ENCODE measurements at regions not wholly inside any gene's neighbourhood (a gene's known extent, or its start where the extent isn't known, plus 50 kb on each side); places are given as distances from the start of the nearest gene placed in this dataset.

- no peak overlapping the region for H3K27ac ChIP-seq
- H3K27me3 ChIP-seq: peaks cover 52% of the 10 kb centered on the region
- no peak overlapping the region for H3K4me3 ChIP-seq
- 50% methylated on average over 5 of the region's 17 CpGs for WGBS
- no peaks in the 10 kb centered on the region for H3K4me1 ChIP-seq
- no peaks in the 10 kb centered on the region for H3K36me3 ChIP-seq
- H3K9me3 ChIP-seq: no peaks in the 10 kb centered on the region
- peak in 1 of 2 donors; percentile 41 for DNase-seq (ENCODE audit: low spot score in 2 of 2)
- TF ChIP-seq CTCF (IDR thresholded peaks at IDR 0.05): no peak
- no peak for TF ChIP-seq EP300 (IDR thresholded peaks at IDR 0.05)
- no peak for TF ChIP-seq POLR2AphosphoS5 (IDR thresholded peaks at IDR 0.05)
- no peak for TF ChIP-seq POLR2A (IDR thresholded peaks at IDR 0.05)
Observed at GRCh38 chr9:93818827-93819472, 136.2 kb downstream of the BARX1 start.

- Histone ChIP-seq H3K27ac (no peak overlapping the region), H3K9me3 (no peaks in the 10 kb centered on the region), H3K36me3 (no peaks in the 10 kb centered on the region), H3K4me3 (no peak overlapping the region), H3K4me1 (no peaks in the 10 kb centered on the region), H3K27me3 (peaks cover 56% of the 10 kb centered on the region)
- DNase-seq (ENCODE audit: low spot score in 2 of 2): no peak
- TF ChIP-seq EP300 (IDR thresholded peaks at IDR 0.05): no peak
- TF ChIP-seq CTCF (IDR thresholded peaks at IDR 0.05): no peak
- TF ChIP-seq POLR2A (IDR thresholded peaks at IDR 0.05): no peak
- no peak for TF ChIP-seq POLR2AphosphoS5 (IDR thresholded peaks at IDR 0.05)
Observed at GRCh38 chr9:93818237-93818636, 136.9 kb downstream of the BARX1 start.

- DNase-seq (ENCODE audit: low spot score in 2 of 2): no peak
- Histone ChIP-seq H3K9me3 (no peaks in the 10 kb centered on the region), H3K27me3 (peaks cover 57% of the 10 kb centered on the region), H3K4me1 (no peaks in the 10 kb centered on the region), H3K27ac (no peak overlapping the region), H3K36me3 (no peaks in the 10 kb centered on the region), H3K4me3 (no peak overlapping the region)
- no peak for TF ChIP-seq CTCF (IDR thresholded peaks at IDR 0.05)
- TF ChIP-seq EP300 (IDR thresholded peaks at IDR 0.05): no peak
- TF ChIP-seq POLR2A (IDR thresholded peaks at IDR 0.05): no peak
- no peak for TF ChIP-seq POLR2AphosphoS5 (IDR thresholded peaks at IDR 0.05)
- 82% methylated on average over 5 of the region's 5 CpGs for WGBS
Observed at GRCh38 chr9:93815677-93816076, 139.5 kb downstream of the BARX1 start.

- 75% methylated on average over 4 of the region's 4 CpGs for WGBS
- peak in 1 of 2 donors; percentile 30 for DNase-seq (ENCODE audit: low spot score in 2 of 2)
- H3K4me3 ChIP-seq: no peak overlapping the region
- no peaks in the 10 kb centered on the region for H3K36me3 ChIP-seq
- no peaks in the 10 kb centered on the region for H3K9me3 ChIP-seq
- H3K4me1 ChIP-seq: no peaks in the 10 kb centered on the region
- no peak for TF ChIP-seq POLR2A (IDR thresholded peaks at IDR 0.05)
- TF ChIP-seq EP300 (IDR thresholded peaks at IDR 0.05): no peak
- no peak for TF ChIP-seq POLR2AphosphoS5 (IDR thresholded peaks at IDR 0.05)
- TF ChIP-seq CTCF (IDR thresholded peaks at IDR 0.05): no peak
- no peak overlapping the region for H3K27ac ChIP-seq
- H3K27me3 ChIP-seq: peaks cover 53% of the 10 kb centered on the region
Observed at GRCh38 chr9:93815135-93815534, 140.0 kb downstream of the BARX1 start.

- Histone ChIP-seq H3K4me3 (no peak overlapping the region), H3K36me3 (no peaks in the 10 kb centered on the region), H3K9me3 (no peaks in the 10 kb centered on the region), H3K27ac (no peak overlapping the region), H3K4me1 (no peaks in the 10 kb centered on the region), H3K27me3 (peaks cover 53% of the 10 kb centered on the region)
- WGBS: 49% methylated on average over 9 of the region's 12 CpGs
- DNase-seq (ENCODE audit: low spot score in 2 of 2): peak; percentile 36 to 69
- TF ChIP-seq CTCF (IDR thresholded peaks at IDR 0.05): no peak
- TF ChIP-seq POLR2AphosphoS5 (IDR thresholded peaks at IDR 0.05): no peak
Observed at GRCh38 chr9:93814077-93814956, 140.8 kb downstream of the BARX1 start.
